ENCODE measurements at regions not wholly inside any gene's neighbourhood (a gene's known extent, or its start where the extent isn't known, plus 50 kb on each side); places are given as distances from the start of the nearest gene placed in this dataset.
"Not testable (repeated sequence)": the region's sequence is repeated elsewhere in the genome, so short reads cannot be mapped to it uniquely, and the experiment has no call there.

- TF ChIP-seq CTCF (IDR thresholded peaks at IDR 0.05) (no peak), ZFX (IDR thresholded peaks at IDR 0.05; ENCODE audit: borderline replicate concordance) (no peak)
- no peak overlapping the region for H3K27ac ChIP-seq
These were observed 336.7 kb downstream of the GJA1 start for GRCh38 chr6:121771937-121772720.

GRCh38 chr6:121776054-121776453 is 340.6 kb downstream of the GJA1 start:
- TF ChIP-seq CTCF (IDR thresholded peaks at IDR 0.05) (no peak), ZFX (IDR thresholded peaks at IDR 0.05; ENCODE audit: borderline replicate concordance) (no peak)
- H3K27ac ChIP-seq, result no peak overlapping the region

GRCh38 chr6:121780325-121781321 is 345.2 kb downstream of the GJA1 start:
- no peak for TF ChIP-seq ZFX (IDR thresholded peaks at IDR 0.05; ENCODE audit: borderline replicate concordance)
- no peak for TF ChIP-seq CTCF (IDR thresholded peaks at IDR 0.05)
- H3K27ac ChIP-seq, result no peak overlapping the region

- TF ChIP-seq ZFX (IDR thresholded peaks at IDR 0.05; ENCODE audit: borderline replicate concordance), result no peak
- no peak for TF ChIP-seq CTCF (IDR thresholded peaks at IDR 0.05)
- H3K27ac ChIP-seq, result no peak overlapping the region
These were observed 356.2 kb downstream of the GJA1 start for GRCh38 chr6:121791396-121792315.

- H3K27ac ChIP-seq, result no peak overlapping the region
- TF ChIP-seq CTCF (IDR thresholded peaks at IDR 0.05), result no peak
- no peak for TF ChIP-seq ZFX (IDR thresholded peaks at IDR 0.05; ENCODE audit: borderline replicate concordance)
These were observed 359.2 kb downstream of the GJA1 start for GRCh38 chr6:121794630-121795029.

- not testable (repeated sequence) for H3K27ac ChIP-seq
These were observed 362.2 kb downstream of the GJA1 start for GRCh38 chr6:121797598-121797997.

- H3K27ac ChIP-seq, result not testable (repeated sequence)
These were observed 362.7 kb downstream of the GJA1 start for GRCh38 chr6:121798126-121798525.
